H1 (cell line): ENCODE measurements at regions not wholly inside any gene's neighbourhood (a gene's known extent, or its start where the extent isn't known, plus 50 kb on each side); places are given as distances from the start of the nearest gene placed in this dataset.
"Not testable (repeated sequence)": the region's sequence is repeated elsewhere in the genome, so short reads cannot be mapped to it uniquely, and the experiment has no call there.

Experiments used
- JUN ChIP-seq: IDR thresholded peaks from 2 replicates; pipeline ENCODE4 v1.6.1; 2011; ENCODE audit warnings: low read depth, mild to moderate bottlenecking, improper control_type of control experiment, low read length
- PHF8 ChIP-seq: fragments of 200-600 bp; sonication (generic); conservative IDR thresholded peaks from 2 replicates; pipeline ENCODE4 v1.7.1; 2012; ENCODE audit warnings: low read depth, mild to moderate bottlenecking, inconsistent platforms, low read length, moderate library complexity
- POLR2A ChIP-seq, 2 experiments: IDR thresholded peaks; 1 replicate in 1 of 2; 2 replicates in 1 of 2; pipeline ENCODE4 v1.6.1; 2011; ENCODE audit warnings: low read depth in 2 of 2, low read length in 2 of 2, mild to moderate bottlenecking in 2 of 2; ENCODE audit errors: control extremely low read depth in 1 of 2
- TF ChIP-seq, protein P1 (sequence below), 3 experiments: IDR thresholded peaks; 1 replicate in 2 of 3; 2 replicates in 1 of 3; pipeline versions ENCODE4 v1.5.1 to v1.6.1; 2011; ENCODE audit warnings: low read length in 3 of 3, mild to moderate bottlenecking in 3 of 3, inconsistent platforms in 2 of 3, low read depth in 1 of 3, moderate library complexity in 1 of 3; ENCODE audit not compliant: insufficient read depth in 1 of 3; ENCODE audit errors: control extremely low read depth in 1 of 3

DNA sequence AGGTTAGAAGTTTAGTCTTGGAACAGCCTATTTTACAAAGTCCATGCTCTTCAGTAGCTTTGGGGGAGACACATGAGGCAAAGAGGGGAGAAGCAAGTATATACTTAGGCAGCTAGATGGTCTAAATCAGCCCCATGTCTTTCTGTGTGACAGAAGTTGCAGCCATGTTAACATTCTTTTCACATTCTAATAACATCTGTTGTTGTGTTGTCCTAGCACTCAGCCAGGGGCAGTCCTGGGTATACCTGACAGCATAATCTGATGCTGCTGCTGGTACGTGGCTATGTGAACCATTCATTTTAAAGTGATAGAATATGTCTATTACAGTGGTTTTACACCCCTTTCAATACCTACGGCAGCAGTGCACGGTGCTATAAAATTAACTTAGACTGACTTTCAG is 1137.0 kb downstream of the KHDRBS2 start:
- not testable (repeated sequence) for TF ChIP-seq POLR2A (IDR thresholded peaks at IDR 0.05; ENCODE audit: control extremely low read depth in 1 of 2, low read depth in 2 of 2, low read length in 2 of 2); JUN; PHF8
- TF ChIP-seq, protein P1, sequence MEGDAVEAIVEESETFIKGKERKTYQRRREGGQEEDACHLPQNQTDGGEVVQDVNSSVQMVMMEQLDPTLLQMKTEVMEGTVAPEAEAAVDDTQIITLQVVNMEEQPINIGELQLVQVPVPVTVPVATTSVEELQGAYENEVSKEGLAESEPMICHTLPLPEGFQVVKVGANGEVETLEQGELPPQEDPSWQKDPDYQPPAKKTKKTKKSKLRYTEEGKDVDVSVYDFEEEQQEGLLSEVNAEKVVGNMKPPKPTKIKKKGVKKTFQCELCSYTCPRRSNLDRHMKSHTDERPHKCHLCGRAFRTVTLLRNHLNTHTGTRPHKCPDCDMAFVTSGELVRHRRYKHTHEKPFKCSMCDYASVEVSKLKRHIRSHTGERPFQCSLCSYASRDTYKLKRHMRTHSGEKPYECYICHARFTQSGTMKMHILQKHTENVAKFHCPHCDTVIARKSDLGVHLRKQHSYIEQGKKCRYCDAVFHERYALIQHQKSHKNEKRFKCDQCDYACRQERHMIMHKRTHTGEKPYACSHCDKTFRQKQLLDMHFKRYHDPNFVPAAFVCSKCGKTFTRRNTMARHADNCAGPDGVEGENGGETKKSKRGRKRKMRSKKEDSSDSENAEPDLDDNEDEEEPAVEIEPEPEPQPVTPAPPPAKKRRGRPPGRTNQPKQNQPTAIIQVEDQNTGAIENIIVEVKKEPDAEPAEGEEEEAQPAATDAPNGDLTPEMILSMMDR (IDR thresholded peaks at IDR 0.05; ENCODE audit: control extremely low read depth in 1 of 3, insufficient read depth in 1 of 3, low read depth in 1 of 3, low read length in 3 of 3) = not testable (repeated sequence)
